ENCODE measurements at regions not wholly inside any gene's neighbourhood (a gene's known extent, or its start where the extent isn't known, plus 50 kb on each side); places are given as distances from the start of the nearest gene placed in this dataset.

DNA sequence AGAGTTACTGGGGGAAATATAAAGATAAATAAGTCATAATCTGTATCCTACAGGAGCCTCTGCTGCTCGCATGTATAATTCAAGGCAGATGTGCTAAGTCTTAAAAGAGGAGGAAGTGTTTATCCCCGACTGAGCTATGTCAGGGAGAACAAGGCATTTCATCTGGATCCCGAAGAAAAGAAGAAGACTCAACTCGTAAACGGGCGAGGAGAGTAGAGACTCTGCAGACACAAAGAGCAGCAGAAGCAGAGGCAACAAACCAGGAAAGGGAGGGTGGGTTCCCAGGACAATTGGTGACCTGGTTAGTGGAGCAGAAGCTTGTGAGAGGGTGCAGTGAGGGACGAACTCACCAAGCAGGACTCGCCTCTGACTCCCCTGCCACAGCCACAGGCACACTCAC, 368.6 kb downstream of the EIPR1 start:
- ChIA-PET CTCF (no interaction called here), RAD21 (ENCODE audit: low non-redundant PET in 1 of 2, low total read pairs in 2 of 2, uncharacterized antibody in 2 of 2, unreplicated experiment in 2 of 2) (no interaction called here), POLR2A (no interaction called here)
- H2AFZ ChIP-seq (ENCODE audit: low read depth, low read length, poor library complexity, severe bottlenecking), result no peak overlapping the region
- no peaks in the 10 kb centered on the region for H3K79me2 ChIP-seq (ENCODE audit: insufficient read depth, low read length)
- no peaks in the 10 kb centered on the region for H3K36me3 ChIP-seq (ENCODE audit: control insufficient read depth in 1 of 2, insufficient read depth in 2 of 2, low read length in 2 of 2)
- no peaks in the 10 kb centered on the region for H3K9me3 ChIP-seq (ENCODE audit: control insufficient read depth in 1 of 2, insufficient read depth in 1 of 2, low read depth in 1 of 2, low read length in 2 of 2)
- no peak overlapping the region for H3K9ac ChIP-seq (ENCODE audit: low read length)
- no peak overlapping the region for H3K4me3 ChIP-seq (replicated peaks in 1 of 2; ENCODE audit: low read depth in 1 of 2, low read length in 2 of 2)
- no TSS peak for BruUV-seq (replicated peaks)
- H3K4me1 ChIP-seq (ENCODE audit: control insufficient read depth in 1 of 2, insufficient read depth in 2 of 2, low read length in 2 of 2), result no peaks in the 10 kb centered on the region
- no peak overlapping the region for H3K27ac ChIP-seq (ENCODE audit: low read depth, low read length)
- no peaks in the 10 kb centered on the region for H3K9me2 ChIP-seq (ENCODE audit: insufficient read depth)
- H3K4me2 ChIP-seq (ENCODE audit: low read length), result no peak overlapping the region
- H4K20me1 ChIP-seq (ENCODE audit: insufficient read depth), result no peaks in the 10 kb centered on the region
- intact Hi-C loops (cut with micrococcal nuclease), result no loop called here
- peaks cover 52% of the 10 kb centered on the region for H3K27me3 ChIP-seq (ENCODE audit: insufficient read depth, low read length)
- ATAC-seq (no peak), DNase-seq (ENCODE audit: low read depth, low spot score) (no peak)
- TF ChIP-seq CBX3 (IDR thresholded peaks at IDR 0.05; ENCODE audit: low read depth) (no peak), EZH2 (IDR thresholded peaks at IDR 0.05) (no peak), CEBPB (IDR thresholded peaks at IDR 0.05; ENCODE audit: low read depth) (no peak), ELF1 (IDR thresholded peaks at IDR 0.05; ENCODE audit: borderline replicate concordance, low read depth) (no peak), POLR2AphosphoS5 (IDR thresholded peaks at IDR 0.05; ENCODE audit: low read depth, low read length) (no peak), YY1 (IDR thresholded peaks at IDR 0.05; ENCODE audit: extremely low read depth, insufficient replicate concordance, low read depth, low read length) (no peak), SRF (IDR thresholded peaks at IDR 0.05; ENCODE audit: low read depth) (no peak), EZH2phosphoT487 (IDR thresholded peaks at IDR 0.05; ENCODE audit: borderline replicate concordance) (no peak), SIN3A (IDR thresholded peaks at IDR 0.05; ENCODE audit: low read depth) (no peak), SP1 (IDR thresholded peaks at IDR 0.05; ENCODE audit: low read depth) (no peak), ZFX (IDR thresholded peaks at IDR 0.05) (no peak), RAD21 (IDR thresholded peaks at IDR 0.05; ENCODE audit: low read depth) (no peak)
- TF ChIP-seq, protein P1, sequence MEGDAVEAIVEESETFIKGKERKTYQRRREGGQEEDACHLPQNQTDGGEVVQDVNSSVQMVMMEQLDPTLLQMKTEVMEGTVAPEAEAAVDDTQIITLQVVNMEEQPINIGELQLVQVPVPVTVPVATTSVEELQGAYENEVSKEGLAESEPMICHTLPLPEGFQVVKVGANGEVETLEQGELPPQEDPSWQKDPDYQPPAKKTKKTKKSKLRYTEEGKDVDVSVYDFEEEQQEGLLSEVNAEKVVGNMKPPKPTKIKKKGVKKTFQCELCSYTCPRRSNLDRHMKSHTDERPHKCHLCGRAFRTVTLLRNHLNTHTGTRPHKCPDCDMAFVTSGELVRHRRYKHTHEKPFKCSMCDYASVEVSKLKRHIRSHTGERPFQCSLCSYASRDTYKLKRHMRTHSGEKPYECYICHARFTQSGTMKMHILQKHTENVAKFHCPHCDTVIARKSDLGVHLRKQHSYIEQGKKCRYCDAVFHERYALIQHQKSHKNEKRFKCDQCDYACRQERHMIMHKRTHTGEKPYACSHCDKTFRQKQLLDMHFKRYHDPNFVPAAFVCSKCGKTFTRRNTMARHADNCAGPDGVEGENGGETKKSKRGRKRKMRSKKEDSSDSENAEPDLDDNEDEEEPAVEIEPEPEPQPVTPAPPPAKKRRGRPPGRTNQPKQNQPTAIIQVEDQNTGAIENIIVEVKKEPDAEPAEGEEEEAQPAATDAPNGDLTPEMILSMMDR (IDR thresholded peaks at IDR 0.05 in 2 of 3, conservative IDR thresholded peaks at IDR 0.05 in 1 of 3; ENCODE audit: borderline replicate concordance in 1 of 3, insufficient read depth in 1 of 3, low read depth in 2 of 3, low read length in 2 of 3), result no peak
- TF ChIP-seq, protein P2, sequence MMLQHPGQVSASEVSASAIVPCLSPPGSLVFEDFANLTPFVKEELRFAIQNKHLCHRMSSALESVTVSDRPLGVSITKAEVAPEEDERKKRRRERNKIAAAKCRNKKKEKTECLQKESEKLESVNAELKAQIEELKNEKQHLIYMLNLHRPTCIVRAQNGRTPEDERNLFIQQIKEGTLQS (IDR thresholded peaks at IDR 0.05), result no peak
- TF ChIP-seq, protein P3, sequence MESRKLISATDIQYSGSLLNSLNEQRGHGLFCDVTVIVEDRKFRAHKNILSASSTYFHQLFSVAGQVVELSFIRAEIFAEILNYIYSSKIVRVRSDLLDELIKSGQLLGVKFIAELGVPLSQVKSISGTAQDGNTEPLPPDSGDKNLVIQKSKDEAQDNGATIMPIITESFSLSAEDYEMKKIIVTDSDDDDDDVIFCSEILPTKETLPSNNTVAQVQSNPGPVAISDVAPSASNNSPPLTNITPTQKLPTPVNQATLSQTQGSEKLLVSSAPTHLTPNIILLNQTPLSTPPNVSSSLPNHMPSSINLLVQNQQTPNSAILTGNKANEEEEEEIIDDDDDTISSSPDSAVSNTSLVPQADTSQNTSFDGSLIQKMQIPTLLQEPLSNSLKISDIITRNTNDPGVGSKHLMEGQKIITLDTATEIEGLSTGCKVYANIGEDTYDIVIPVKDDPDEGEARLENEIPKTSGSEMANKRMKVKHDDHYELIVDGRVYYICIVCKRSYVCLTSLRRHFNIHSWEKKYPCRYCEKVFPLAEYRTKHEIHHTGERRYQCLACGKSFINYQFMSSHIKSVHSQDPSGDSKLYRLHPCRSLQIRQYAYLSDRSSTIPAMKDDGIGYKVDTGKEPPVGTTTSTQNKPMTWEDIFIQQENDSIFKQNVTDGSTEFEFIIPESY (IDR thresholded peaks at IDR 0.05; ENCODE audit: extremely low read depth, insufficient replicate concordance, low read length), result no peak

Data from HCT116 (cell line).